Osteoblast (primary cell): ENCODE measurements at regions not wholly inside any gene's neighbourhood (a gene's known extent, or its start where the extent isn't known, plus 50 kb on each side); places are given as distances from the start of the nearest gene placed in this dataset.

ENCODE experiments used
- DNase-seq: peaks from one replicate; pipeline ENCODE4 v3.0.0; 2011; ENCODE audit warnings: low spot score, mixed read lengths; ENCODE audit not compliant: insufficient read length; ENCODE audit errors: missing footprints
- H2AFZ ChIP-seq: 2 replicates; pipeline ENCODE4 v1.6.0; 2011; ENCODE audit warnings: mild to moderate bottlenecking, low read length
- H3K27ac ChIP-seq: 2 replicates; pipeline ENCODE4 v1.5.1; 2011; ENCODE audit warnings: mild to moderate bottlenecking, low read depth, low read length, moderate library complexity
- H3K27me3 ChIP-seq: 2 replicates; pipeline ENCODE4 v1.6.0; 2012; ENCODE audit warnings: mild to moderate bottlenecking, control low read depth, inconsistent platforms, low read length, moderate library complexity; ENCODE audit not compliant: insufficient read depth
- H3K36me3 ChIP-seq: 2 replicates; pipeline ENCODE4 v1.5.1; 2011; ENCODE audit warnings: mild to moderate bottlenecking, low read length, control low read depth, moderate library complexity; ENCODE audit not compliant: insufficient read depth
- H3K4me1 ChIP-seq: 2 replicates; pipeline ENCODE4 v1.5.1; 2011; ENCODE audit warnings: mild to moderate bottlenecking, low read length, control low read depth, moderate library complexity; ENCODE audit not compliant: insufficient read depth
- H3K4me2 ChIP-seq: 2 replicates; pipeline ENCODE4 v1.6.0; 2011; ENCODE audit warnings: mild to moderate bottlenecking, low read length; ENCODE audit not compliant: insufficient read depth
- H3K4me3 ChIP-seq: fragments of 200-600 bp; sonication (generic); 3 replicates; pipeline ENCODE4 v1.5.1; 2012; ENCODE audit warnings: mild to moderate bottlenecking, low read length, inconsistent platforms; ENCODE audit not compliant: insufficient read depth
- H3K79me2 ChIP-seq: 2 replicates; pipeline ENCODE4 v1.6.0; 2012; ENCODE audit warnings: mild to moderate bottlenecking, low read length, control low read depth, inconsistent platforms; ENCODE audit not compliant: insufficient read depth
- H3K9me3 ChIP-seq: 2 replicates; pipeline ENCODE4 v1.5.1; 2011; ENCODE audit warnings: low read depth, low read length, control low read depth
- H4K20me1 ChIP-seq: 2 replicates; pipeline ENCODE4 v1.6.0; 2012; ENCODE audit warnings: mild to moderate bottlenecking, low read length, control low read depth; ENCODE audit not compliant: insufficient read depth
- CTCF ChIP-seq: IDR thresholded peaks from 2 replicates; pipeline ENCODE4 v1.5.1; 2011; ENCODE audit warnings: mild to moderate bottlenecking, low read depth, low read length, moderate library complexity; ENCODE audit errors: extremely low read depth

- H3K4me2 ChIP-seq = no peak overlapping the region
- H3K27me3 ChIP-seq = no peaks in the 10 kb centered on the region
- H2AFZ ChIP-seq = no peak overlapping the region
- H3K4me1 ChIP-seq = peaks cover 4% of the 10 kb centered on the region
- no peak for DNase-seq
- no peak for TF ChIP-seq CTCF
- no peaks in the 10 kb centered on the region for H3K9me3 ChIP-seq
- H3K36me3 ChIP-seq = no peaks in the 10 kb centered on the region
- H4K20me1 ChIP-seq = no peaks in the 10 kb centered on the region
- H3K4me3 ChIP-seq = no peak overlapping the region
- no peaks in the 10 kb centered on the region for H3K79me2 ChIP-seq
- no peak overlapping the region for H3K27ac ChIP-seq
Observed at GRCh38 chr13:76738616-76739015, 147.6 kb downstream of the KCTD12 start.

- H3K27ac ChIP-seq = no peak overlapping the region
- peaks cover 4% of the 10 kb centered on the region for H3K4me1 ChIP-seq
- H4K20me1 ChIP-seq = no peaks in the 10 kb centered on the region
- H2AFZ ChIP-seq = no peak overlapping the region
- no peak overlapping the region for H3K4me2 ChIP-seq
- no peaks in the 10 kb centered on the region for H3K9me3 ChIP-seq
- no peaks in the 10 kb centered on the region for H3K36me3 ChIP-seq
- DNase-seq = no peak
- no peak overlapping the region for H3K4me3 ChIP-seq
- H3K79me2 ChIP-seq = no peaks in the 10 kb centered on the region
- no peaks in the 10 kb centered on the region for H3K27me3 ChIP-seq
- no peak for TF ChIP-seq CTCF
Observed at GRCh38 chr13:76737526-76737925, 148.7 kb downstream of the KCTD12 start.

GRCh38 chr13:76735641-76736040, 150.6 kb downstream of the KCTD12 start:
- H2AFZ ChIP-seq = peak overlapping the region; percentile 32
- no peak for TF ChIP-seq CTCF
- no peaks in the 10 kb centered on the region for H3K9me3 ChIP-seq
- H3K36me3 ChIP-seq = no peaks in the 10 kb centered on the region
- no peak for DNase-seq
- no peaks in the 10 kb centered on the region for H3K79me2 ChIP-seq
- H3K27ac ChIP-seq = no peak overlapping the region
- no peak overlapping the region for H3K4me2 ChIP-seq
- H3K4me3 ChIP-seq = no peak overlapping the region
- peaks cover 5% of the 10 kb centered on the region for H3K4me1 ChIP-seq
- H4K20me1 ChIP-seq = no peaks in the 10 kb centered on the region
- no peaks in the 10 kb centered on the region for H3K27me3 ChIP-seq

- Histone ChIP-seq H2AFZ (no peak overlapping the region), H3K4me3 (no peak overlapping the region), H4K20me1 (no peaks in the 10 kb centered on the region), H3K9me3 (no peaks in the 10 kb centered on the region), H3K4me1 (peaks cover 8% of the 10 kb centered on the region), H3K79me2 (no peaks in the 10 kb centered on the region), H3K27me3 (no peaks in the 10 kb centered on the region), H3K4me2 (no peak overlapping the region), H3K36me3 (no peaks in the 10 kb centered on the region), H3K27ac (no peak overlapping the region)
- DNase-seq = no peak
- no peak for TF ChIP-seq CTCF
Observed at GRCh38 chr13:76733671-76734070, 152.5 kb downstream of the KCTD12 start.
